IMR-90 (cell line): ENCODE measurements at regions not wholly inside any gene's neighbourhood (a gene's known extent, or its start where the extent isn't known, plus 50 kb on each side); places are given as distances from the start of the nearest gene placed in this dataset.

ENCODE experiments used
- CEBPB ChIP-seq: IDR thresholded peaks from 2 replicates; pipeline ENCODE4 v1.6.1; 2012; ENCODE audit warnings: low read depth, low read length, improper control_type of control experiment
- MAZ ChIP-seq: IDR thresholded peaks from 2 replicates; pipeline ENCODE4 v1.6.1; 2012; ENCODE audit warnings: low read depth, mild to moderate bottlenecking, low read length, improper control_type of control experiment, moderate library complexity, borderline replicate concordance
- MXI1 ChIP-seq: IDR thresholded peaks from 2 replicates; pipeline ENCODE4 v1.6.1; 2012; ENCODE audit warnings: low read depth, mild to moderate bottlenecking, low read length, moderate library complexity, borderline replicate concordance
- POLR2A ChIP-seq: IDR thresholded peaks from 2 replicates; pipeline ENCODE4 v1.6.1; 2012; ENCODE audit warnings: mild to moderate bottlenecking, low read depth, low read length
- RAD21 ChIP-seq: IDR thresholded peaks from 2 replicates; pipeline ENCODE4 v1.6.1; 2012; ENCODE audit warnings: low read length, improper control_type of control experiment
- RFX5 ChIP-seq: IDR thresholded peaks from 2 replicates; pipeline ENCODE4 v1.8.0; 2012; ENCODE audit warnings: low read depth, mild to moderate bottlenecking, low read length, moderate library complexity
- SMC3 ChIP-seq: fragments of 150-350 bp; IDR thresholded peaks from 2 replicates; pipeline ENCODE4 v1.6.1; 2016; ENCODE audit warnings: low read depth, mild to moderate bottlenecking, antibody characterized with exemption, low read length, moderate library complexity
- TF ChIP-seq, protein P1 (sequence below): conservative IDR thresholded peaks from 2 replicates; pipeline ENCODE4 v1.5.1; 2012; ENCODE audit warnings: mild to moderate bottlenecking, low read depth, low read length, improper control_type of control experiment

DNA sequence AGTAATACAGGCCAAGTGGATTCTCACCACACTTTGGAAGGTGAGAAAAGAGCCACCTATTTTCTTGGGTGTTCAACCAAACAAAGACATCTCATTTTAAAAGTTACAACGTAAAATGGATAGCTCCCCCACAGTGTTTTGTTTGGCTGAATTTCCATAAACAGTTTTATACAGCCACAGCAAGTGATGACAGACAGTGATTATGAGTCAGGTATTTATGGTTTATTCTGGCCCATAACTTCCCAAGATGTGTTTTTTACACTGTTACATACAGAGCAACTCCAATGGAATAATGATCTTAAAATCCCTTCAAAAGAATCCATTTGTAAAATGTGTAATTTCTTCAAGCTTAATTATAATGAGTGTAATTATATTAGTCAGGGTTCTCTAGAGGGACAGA is 421.3 kb downstream of the TLE1 start:
- TF ChIP-seq, protein P1, sequence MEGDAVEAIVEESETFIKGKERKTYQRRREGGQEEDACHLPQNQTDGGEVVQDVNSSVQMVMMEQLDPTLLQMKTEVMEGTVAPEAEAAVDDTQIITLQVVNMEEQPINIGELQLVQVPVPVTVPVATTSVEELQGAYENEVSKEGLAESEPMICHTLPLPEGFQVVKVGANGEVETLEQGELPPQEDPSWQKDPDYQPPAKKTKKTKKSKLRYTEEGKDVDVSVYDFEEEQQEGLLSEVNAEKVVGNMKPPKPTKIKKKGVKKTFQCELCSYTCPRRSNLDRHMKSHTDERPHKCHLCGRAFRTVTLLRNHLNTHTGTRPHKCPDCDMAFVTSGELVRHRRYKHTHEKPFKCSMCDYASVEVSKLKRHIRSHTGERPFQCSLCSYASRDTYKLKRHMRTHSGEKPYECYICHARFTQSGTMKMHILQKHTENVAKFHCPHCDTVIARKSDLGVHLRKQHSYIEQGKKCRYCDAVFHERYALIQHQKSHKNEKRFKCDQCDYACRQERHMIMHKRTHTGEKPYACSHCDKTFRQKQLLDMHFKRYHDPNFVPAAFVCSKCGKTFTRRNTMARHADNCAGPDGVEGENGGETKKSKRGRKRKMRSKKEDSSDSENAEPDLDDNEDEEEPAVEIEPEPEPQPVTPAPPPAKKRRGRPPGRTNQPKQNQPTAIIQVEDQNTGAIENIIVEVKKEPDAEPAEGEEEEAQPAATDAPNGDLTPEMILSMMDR: no peak
- TF ChIP-seq SMC3 (no peak), MXI1 (no peak), POLR2A (no peak), RFX5 (no peak), MAZ (no peak), RAD21 (no peak), CEBPB (no peak)
